Stimulated activated naive B cell treated with anti-CD40 and anti-IgM and Interleukin-4, amounts not matched to agents 10 μg/mL and 1 μg/mL and 100 μg/mL, for 72 hours (primary cell): ENCODE measurements at regions not wholly inside any gene's neighbourhood (a gene's known extent, or its start where the extent isn't known, plus 50 kb on each side); places are given as distances from the start of the nearest gene placed in this dataset.

ENCODE experiments used
- ATAC-seq, 2 donors: fragments of 150-1000 bp; cut with Tn5 transposase; replicated peaks; 2 replicates each; pipeline ENCODE4 v1.10.0; 2021; ENCODE audit warnings: moderate library complexity in 1 of 2
- DNase-seq: peaks from one replicate; pipeline ENCODE4 v3.0.0; 2021
- H3K27ac Mint-ChIP-seq: one replicate; pipeline ENCODE4 v1.8.0; 2022; ENCODE audit warnings: mild to moderate bottlenecking, mixed read lengths
- H3K27me3 Mint-ChIP-seq, 2 donors: one replicate each; pipeline ENCODE4 v1.8.0; 2022; ENCODE audit warnings: mixed read lengths in 2 of 2
- H3K36me3 Mint-ChIP-seq, 2 donors: one replicate each; pipeline ENCODE4 v1.8.0; 2022; ENCODE audit warnings: mixed read lengths in 2 of 2, mild to moderate bottlenecking in 1 of 2
- H3K4me1 Mint-ChIP-seq, 2 donors: one replicate each; pipeline ENCODE4 v1.8.0; 2022; ENCODE audit warnings: mixed read lengths in 2 of 2, mild to moderate bottlenecking in 1 of 2
- H3K4me3 Mint-ChIP-seq, 2 donors: one replicate each; pipeline ENCODE4 v1.8.0; 2022; ENCODE audit warnings: mild to moderate bottlenecking in 2 of 2, mixed read lengths in 2 of 2, moderate library complexity in 1 of 2
- H3K9me3 Mint-ChIP-seq, 2 donors: one replicate each; pipeline ENCODE4 v1.8.0; 2022; ENCODE audit warnings: mixed read lengths in 2 of 2, mild to moderate bottlenecking in 1 of 2

DNA sequence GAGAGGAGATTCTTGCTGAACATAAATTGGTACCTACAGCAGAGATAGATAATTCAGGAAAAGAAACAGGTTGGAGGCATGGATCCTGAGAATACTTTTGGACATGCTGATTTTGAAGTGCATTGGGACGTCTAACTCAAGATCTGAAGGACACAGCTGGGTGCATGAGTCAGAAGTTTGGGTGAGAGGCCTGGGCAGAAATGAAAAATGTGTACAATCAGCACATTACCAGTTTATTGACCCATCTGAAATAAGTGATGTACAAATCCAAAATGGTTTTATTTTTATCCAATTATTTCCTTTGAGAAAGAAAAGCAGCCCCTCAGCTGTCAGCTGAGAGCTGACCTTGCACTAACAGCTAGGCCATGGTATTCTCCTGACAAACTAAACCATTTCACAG, 975.2 kb upstream of the B3GALT2 start:
- Mint-ChIP-seq H3K27ac (no peak overlapping the region), H3K9me3 (no peaks in the 10 kb centered on the region), H3K4me1 (no peaks in the 10 kb centered on the region), H3K27me3 (peaks cover 0 to 8% of the 10 kb centered on the region in 2 donors), H3K4me3 (no peak overlapping the region), H3K36me3 (peaks cover 0 to 5% of the 10 kb centered on the region in 2 donors)
- ATAC-seq (no peak), DNase-seq (no peak)

DNA sequence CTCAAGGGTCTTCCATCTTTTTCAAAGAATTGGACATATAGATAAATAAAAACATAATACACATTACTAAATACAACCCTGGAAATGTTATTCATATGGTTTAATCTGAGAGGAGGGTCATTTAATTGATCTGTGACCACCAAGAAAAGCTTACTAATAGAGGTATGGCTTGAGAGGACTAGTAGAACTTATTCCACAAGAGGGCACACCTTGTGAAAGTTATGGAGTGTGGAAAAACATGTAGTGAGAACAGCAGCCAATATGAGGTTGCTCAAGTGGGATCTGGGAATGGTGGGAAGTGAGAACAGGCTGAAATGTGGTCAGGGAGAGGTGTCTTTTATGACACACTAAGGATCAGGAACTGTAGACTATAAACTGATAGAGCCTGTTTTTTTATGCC, 973.5 kb upstream of the B3GALT2 start:
- no peaks in the 10 kb centered on the region for H3K9me3 Mint-ChIP-seq
- no peak for DNase-seq

DNA sequence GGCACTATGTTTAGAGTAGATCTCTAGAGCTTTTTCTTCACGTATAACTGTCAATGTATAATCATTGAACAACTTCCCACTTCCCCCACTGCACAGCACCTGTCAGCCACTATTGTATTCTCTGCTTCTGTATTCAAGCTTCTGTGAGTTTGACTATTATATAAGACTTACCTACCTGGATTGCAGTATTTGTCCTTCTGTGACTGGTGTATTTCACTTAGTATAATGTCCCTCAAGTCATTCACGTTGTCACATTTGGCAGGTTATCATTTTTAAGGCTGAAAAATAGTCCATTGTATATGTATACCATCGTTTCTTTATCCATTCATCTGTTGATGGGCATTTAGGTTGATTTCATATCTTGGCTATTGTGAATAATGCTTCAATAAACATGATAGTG, 969.5 kb upstream of the B3GALT2 start:
- ATAC-seq (no peak), DNase-seq (no peak)
- no peak overlapping the region for H3K27ac Mint-ChIP-seq

More for the DNA sequence above, 973.5 kb upstream of the B3GALT2 start:
- peaks cover 0 to 5% of the 10 kb centered on the region in 2 donors for H3K36me3 Mint-ChIP-seq
- peaks cover 0 to 8% of the 10 kb centered on the region in 2 donors for H3K27me3 Mint-ChIP-seq
- no peaks in the 10 kb centered on the region for H3K4me1 Mint-ChIP-seq
- H3K4me3 Mint-ChIP-seq, result no peak overlapping the region
- H3K27ac Mint-ChIP-seq, result no peak overlapping the region
- no peak for ATAC-seq

DNA sequence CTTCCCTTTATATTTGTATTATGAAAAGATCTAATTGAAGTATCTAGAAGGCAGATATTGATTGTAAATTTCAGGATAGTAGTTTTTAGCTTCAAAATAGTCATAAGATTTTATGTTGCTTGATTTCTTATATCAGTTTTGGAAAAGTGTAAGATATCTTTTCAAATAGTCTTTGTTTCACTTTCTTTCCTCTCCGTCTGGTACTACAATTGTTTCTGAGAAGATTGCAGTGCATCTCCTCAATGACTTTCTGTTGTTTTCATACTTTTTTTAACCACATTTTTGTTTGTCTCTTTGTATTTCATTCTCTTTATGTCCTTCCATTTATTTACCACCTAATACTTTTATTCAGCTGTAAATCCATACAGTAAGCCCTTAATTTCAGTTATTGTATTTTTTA, 964.6 kb upstream of the B3GALT2 start:
- no peaks in the 10 kb centered on the region for H3K27me3 Mint-ChIP-seq
- no peak overlapping the region for H3K4me3 Mint-ChIP-seq
- DNase-seq (no peak), ATAC-seq (no peak)
- no peak overlapping the region for H3K27ac Mint-ChIP-seq
- no peaks in the 10 kb centered on the region for H3K36me3 Mint-ChIP-seq
- peaks cover 0 to 10% of the 10 kb centered on the region in 2 donors for H3K4me1 Mint-ChIP-seq
- no peaks in the 10 kb centered on the region for H3K9me3 Mint-ChIP-seq

More for the DNA sequence above, 969.5 kb upstream of the B3GALT2 start:
- no peaks in the 10 kb centered on the region for H3K9me3 Mint-ChIP-seq
- peaks cover 0 to 9% of the 10 kb centered on the region in 2 donors for H3K4me1 Mint-ChIP-seq
- H3K27me3 Mint-ChIP-seq, result peaks cover 0 to 4% of the 10 kb centered on the region in 2 donors
- no peak overlapping the region for H3K4me3 Mint-ChIP-seq
- peaks cover 0 to 5% of the 10 kb centered on the region in 2 donors for H3K36me3 Mint-ChIP-seq

DNA sequence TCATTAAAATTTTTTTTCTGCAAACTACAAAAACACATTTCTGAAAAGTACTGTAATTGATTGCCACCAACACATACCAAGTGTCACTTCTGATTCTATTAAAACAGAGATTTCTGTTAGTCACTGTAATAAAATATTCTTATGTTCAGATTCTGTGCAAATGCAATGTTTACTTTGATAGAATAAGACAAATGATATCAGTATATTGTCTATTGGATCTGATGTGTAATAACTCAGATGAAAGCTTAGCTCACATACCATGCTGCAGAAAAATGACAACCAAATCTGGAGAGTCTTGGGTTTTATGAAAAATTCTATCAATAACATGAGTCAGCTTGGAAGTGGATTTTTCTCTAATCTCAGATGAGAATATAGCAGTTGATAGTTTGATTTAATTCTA, 963.8 kb upstream of the B3GALT2 start:
- Mint-ChIP-seq H3K27me3 (no peaks in the 10 kb centered on the region), H3K27ac (no peak overlapping the region), H3K36me3 (no peaks in the 10 kb centered on the region), H3K4me1 (peaks cover 0 to 10% of the 10 kb centered on the region in 2 donors), H3K9me3 (no peaks in the 10 kb centered on the region), H3K4me3 (no peak overlapping the region)
- ATAC-seq (no peak), DNase-seq (no peak)

DNA sequence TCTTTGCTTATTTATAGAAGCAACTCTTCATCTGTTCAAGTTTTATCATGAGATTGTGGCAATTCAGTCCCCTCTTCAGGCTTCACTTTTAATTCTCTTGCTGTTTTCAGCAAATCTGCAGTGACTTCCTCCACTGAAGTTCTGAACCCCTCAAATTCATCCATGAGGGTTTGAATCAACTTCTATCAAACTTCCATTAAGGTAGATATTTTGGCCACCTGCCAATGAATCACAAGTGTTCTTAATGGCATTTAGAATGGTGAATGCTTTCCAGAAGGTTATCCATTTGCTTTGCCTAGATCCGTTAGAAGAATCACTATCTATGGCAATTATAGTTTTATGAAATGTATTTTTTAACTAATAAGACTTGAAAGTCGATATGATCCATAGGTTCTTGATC, 946.7 kb upstream of the B3GALT2 start:
- no peak for DNase-seq
- Mint-ChIP-seq H3K4me1 (peaks cover 0 to 2% of the 10 kb centered on the region in 2 donors), H3K9me3 (peaks cover 0 to 2% of the 10 kb centered on the region in 2 donors), H3K4me3 (no peak overlapping the region), H3K27me3 (no peaks in the 10 kb centered on the region), H3K27ac (no peak overlapping the region), H3K36me3 (no peaks in the 10 kb centered on the region)
- ATAC-seq, result no peak

DNA sequence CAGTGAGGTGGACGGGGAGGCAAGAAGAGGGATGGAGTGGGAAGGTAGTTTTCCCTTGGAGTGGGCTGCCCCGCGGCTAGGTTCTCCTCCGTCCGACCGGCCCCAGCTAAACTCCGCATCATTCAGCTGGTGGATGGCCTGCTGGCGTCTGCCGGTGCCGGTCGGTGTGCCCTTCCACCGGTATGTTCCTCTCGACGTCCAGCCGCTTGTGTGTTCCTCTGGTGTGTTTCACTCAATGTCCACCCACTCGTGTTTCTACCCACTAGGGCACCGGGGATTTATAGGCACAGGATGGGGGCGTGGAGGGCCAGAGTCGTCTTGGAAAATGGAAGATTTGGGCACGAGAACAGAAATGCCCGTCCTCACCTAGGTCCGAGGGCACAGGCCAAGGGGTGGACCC, 931.7 kb upstream of the B3GALT2 start:
- H3K9me3 Mint-ChIP-seq, result no peaks in the 10 kb centered on the region
- H3K27ac Mint-ChIP-seq, result no peak overlapping the region
- no peak for DNase-seq
- no peaks in the 10 kb centered on the region for H3K4me1 Mint-ChIP-seq
- ATAC-seq, result no peak
- H3K4me3 Mint-ChIP-seq, result no peak overlapping the region
- H3K36me3 Mint-ChIP-seq, result no peaks in the 10 kb centered on the region
- H3K27me3 Mint-ChIP-seq, result peaks cover 0 to 3% of the 10 kb centered on the region in 2 donors

DNA sequence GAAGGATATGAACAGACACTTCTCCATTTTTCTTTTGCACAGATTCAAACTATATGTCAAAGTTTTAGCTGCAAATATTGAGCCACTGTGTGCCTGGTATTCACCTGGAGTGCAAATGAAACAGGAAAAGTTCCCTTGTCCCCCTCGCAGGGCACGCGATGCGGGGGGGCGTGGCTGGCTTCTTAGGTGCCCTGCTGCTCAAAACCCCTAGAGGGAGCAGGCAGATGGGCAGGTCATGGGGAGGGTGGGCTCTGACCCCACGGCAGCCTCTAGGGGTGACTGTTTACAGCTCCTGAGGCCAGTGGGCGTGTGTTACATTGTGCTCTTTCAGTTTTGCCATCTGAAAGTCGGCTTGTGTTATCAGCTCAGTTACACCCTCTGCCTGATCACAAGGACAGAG, 931.2 kb upstream of the B3GALT2 start:
- ATAC-seq (peak; percentile 22 to 25), DNase-seq (no peak)
- H3K4me3 Mint-ChIP-seq, result no peak overlapping the region
- H3K9me3 Mint-ChIP-seq, result no peaks in the 10 kb centered on the region
- H3K4me1 Mint-ChIP-seq, result no peaks in the 10 kb centered on the region
- no peaks in the 10 kb centered on the region for H3K36me3 Mint-ChIP-seq
- H3K27me3 Mint-ChIP-seq, result peaks cover 0 to 3% of the 10 kb centered on the region in 2 donors
- H3K27ac Mint-ChIP-seq, result no peak overlapping the region

DNA sequence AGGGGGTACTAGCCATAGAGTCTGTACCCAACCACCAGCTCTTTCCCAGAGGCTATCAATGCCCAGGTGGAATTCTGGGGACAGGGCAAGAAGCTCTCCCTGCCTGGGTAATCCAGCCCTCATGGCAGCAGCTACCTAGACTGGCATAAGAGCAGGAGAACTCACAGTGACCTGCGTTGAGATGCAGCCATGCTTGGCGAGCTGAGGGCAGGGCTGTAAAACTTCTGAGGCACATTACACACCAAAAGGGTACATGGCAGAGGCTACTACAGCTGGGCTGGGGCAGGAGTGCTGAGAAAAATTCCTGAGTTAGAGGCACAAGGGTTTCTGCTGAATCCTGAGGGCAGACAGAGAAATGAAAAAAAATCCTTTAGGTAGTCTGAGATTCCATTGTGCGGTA, 927.9 kb upstream of the B3GALT2 start:
- Mint-ChIP-seq H3K9me3 (no peaks in the 10 kb centered on the region), H3K36me3 (no peaks in the 10 kb centered on the region), H3K27ac (no peak overlapping the region), H3K4me1 (no peaks in the 10 kb centered on the region), H3K27me3 (peaks cover 0 to 7% of the 10 kb centered on the region in 2 donors), H3K4me3 (no peak overlapping the region)
- DNase-seq (no peak), ATAC-seq (no peak)

DNA sequence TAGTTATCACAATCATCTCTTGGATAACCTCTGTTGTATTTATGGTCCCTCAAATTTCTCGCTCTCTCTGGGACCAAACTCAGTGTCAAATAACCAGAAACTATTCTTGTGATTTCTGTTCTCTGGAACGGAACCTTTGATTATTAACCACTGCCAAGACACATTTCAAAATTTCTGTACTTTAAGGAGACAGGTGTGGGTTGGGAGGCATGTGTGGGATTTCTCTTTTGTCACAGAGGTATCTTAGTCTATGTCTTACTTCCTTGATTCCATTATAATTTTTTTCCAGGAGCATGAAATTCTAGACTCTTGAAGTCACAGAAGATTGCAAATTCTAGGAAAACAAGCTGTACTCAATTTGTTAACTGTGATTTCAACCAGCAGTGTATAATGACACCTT, 919.0 kb upstream of the B3GALT2 start:
- Mint-ChIP-seq H3K27me3 (peaks cover 4 to 6% of the 10 kb centered on the region in 2 donors), H3K9me3 (no peaks in the 10 kb centered on the region), H3K4me1 (no peaks in the 10 kb centered on the region), H3K36me3 (no peaks in the 10 kb centered on the region), H3K4me3 (no peak overlapping the region), H3K27ac (no peak overlapping the region)
- no peak for ATAC-seq
- no peak for DNase-seq

DNA sequence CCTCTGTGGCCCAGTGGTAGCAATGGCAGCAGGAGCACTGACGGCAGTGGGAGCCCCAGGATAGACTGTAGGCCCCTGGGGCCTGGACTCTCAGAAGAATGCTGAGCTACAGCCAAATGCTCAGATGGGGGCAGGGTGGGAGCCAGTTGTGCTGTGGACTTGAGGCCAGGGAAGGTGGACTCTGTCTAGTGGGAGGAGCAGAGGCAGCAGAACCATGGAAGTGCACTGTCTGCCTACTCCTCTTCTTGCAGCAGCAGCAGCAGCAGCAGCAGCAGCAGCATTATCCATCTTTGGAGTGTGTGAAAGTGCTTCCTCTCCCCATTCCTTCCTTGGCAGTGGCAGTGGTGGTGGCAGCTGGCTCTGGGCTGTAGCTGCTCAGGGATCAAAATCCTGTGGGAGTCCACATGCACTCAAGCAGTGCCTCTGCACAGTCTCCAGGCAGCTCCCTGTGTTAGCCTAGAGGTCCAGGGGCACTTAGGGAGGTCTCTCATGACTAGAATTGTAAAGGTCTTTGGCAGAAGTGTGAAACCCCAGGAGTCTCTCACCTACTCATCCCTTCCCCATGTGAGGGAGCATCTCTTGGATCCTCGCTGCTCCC, 917.9 kb upstream of the B3GALT2 start:
- Mint-ChIP-seq H3K4me1 (no peaks in the 10 kb centered on the region), H3K27me3 (peaks cover 0 to 6% of the 10 kb centered on the region in 2 donors), H3K9me3 (no peaks in the 10 kb centered on the region), H3K27ac (no peak overlapping the region), H3K36me3 (no peaks in the 10 kb centered on the region), H3K4me3 (no peak overlapping the region)
- no peak for ATAC-seq
- DNase-seq, result no peak

DNA sequence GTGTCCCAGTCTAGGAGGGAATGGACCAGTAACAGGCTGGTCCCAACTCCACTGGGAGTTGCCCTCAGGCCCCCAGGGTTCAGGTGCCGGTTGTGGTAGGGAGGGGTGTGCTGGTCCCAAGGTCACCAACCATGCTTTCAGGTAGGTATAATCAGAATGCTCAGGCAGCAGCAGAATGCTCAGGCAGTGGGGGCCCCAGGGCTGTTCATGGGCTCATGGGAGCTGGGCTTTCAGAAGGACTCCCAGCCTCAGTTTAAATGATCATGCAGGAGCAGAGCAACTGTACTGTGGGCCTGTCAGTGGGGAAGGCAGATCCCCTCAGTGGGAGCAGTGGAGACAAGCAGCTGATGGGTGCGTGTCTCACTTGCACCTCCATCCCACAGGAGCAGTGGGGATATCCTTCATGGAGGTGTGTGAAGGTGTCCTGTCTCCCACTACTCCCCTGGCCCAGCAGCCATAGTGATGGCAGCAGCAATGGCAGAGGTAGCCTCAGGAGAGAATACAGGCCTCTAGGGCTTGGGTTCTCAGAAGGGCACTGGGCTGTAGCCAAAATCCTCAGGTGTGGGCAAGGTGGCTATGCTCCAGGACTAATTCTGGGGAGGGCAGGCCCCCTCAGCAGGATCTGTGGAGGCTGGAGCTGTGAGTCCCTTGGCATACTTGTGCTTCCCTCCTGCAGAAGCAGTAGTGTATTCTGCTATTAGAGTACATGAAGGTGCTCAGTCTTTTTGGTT, 917.3 kb upstream of the B3GALT2 start:
- Mint-ChIP-seq H3K4me3 (no peak overlapping the region), H3K27ac (no peak overlapping the region), H3K9me3 (no peaks in the 10 kb centered on the region), H3K27me3 (peaks cover 0 to 6% of the 10 kb centered on the region in 2 donors), H3K36me3 (no peaks in the 10 kb centered on the region), H3K4me1 (no peaks in the 10 kb centered on the region)
- ATAC-seq (no peak), DNase-seq (no peak)

DNA sequence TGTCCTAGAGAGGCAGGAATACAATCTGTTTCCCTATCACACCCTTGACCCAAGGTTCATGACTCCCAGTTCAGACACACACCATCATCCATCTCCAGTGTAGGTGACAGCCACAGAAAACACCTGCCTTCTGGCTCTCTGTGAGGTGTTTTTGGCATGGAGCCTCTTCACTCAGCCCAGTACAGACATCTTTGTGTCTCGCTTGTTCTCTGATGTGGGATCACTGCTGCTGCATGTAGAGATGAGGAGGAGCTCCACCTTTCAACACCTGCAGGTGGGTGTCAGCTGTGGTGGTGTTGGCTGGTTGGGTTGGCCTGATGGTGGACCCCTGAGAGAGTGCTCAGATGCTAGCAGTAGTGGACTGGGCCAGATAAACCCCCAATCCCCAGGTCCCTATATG, 916.7 kb upstream of the B3GALT2 start:
- ATAC-seq (peak in 1 of 2 donors; percentile 14), DNase-seq (no peak)
- Mint-ChIP-seq H3K4me3 (no peak overlapping the region), H3K27ac (no peak overlapping the region), H3K36me3 (no peaks in the 10 kb centered on the region), H3K27me3 (peaks cover 0 to 6% of the 10 kb centered on the region in 2 donors), H3K9me3 (no peaks in the 10 kb centered on the region), H3K4me1 (no peaks in the 10 kb centered on the region)

DNA sequence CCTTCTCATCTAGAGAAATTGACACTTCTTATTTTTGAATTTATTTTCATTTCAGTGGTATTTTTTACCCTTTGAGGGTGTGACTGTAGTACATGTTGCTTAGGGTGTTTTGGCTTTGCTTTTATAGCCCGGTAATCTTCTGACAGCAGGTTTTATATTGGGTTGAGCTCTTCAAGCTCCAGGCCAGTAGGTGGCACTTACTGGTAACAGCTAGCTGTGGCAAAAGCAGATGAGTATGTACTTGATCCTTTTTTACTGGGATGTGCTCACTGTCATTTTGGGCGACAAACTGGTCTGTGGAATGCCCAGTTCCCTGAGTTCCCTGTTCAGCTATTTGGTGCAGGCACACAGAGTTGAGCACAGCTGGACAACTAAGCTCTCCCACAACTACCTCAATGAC, 916.2 kb upstream of the B3GALT2 start:
- Mint-ChIP-seq H3K4me1 (no peaks in the 10 kb centered on the region), H3K27ac (no peak overlapping the region), H3K36me3 (no peaks in the 10 kb centered on the region), H3K4me3 (no peak overlapping the region), H3K9me3 (no peaks in the 10 kb centered on the region), H3K27me3 (peaks cover 0 to 6% of the 10 kb centered on the region in 2 donors)
- no peak for DNase-seq
- no peak for ATAC-seq

DNA sequence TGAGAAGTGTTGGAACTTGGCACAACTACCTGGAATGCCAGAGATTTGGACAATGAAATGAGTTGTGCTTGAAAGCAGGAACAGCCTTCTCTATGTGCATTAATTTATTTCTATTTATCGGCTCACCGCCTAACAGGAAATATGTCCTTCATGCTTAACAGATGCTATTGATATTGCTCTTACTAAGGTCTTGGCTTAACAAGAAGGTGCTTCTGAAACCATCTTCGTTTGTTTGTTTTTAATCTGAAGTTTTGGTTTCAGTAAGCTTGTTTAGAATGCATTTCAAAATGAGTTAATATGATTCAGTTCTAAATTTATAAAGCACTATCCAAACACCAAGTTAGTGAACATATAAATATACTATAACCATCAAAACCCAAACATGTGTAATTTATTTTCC, 898.3 kb upstream of the B3GALT2 start:
- no peaks in the 10 kb centered on the region for H3K36me3 Mint-ChIP-seq
- no peaks in the 10 kb centered on the region for H3K27me3 Mint-ChIP-seq
- H3K4me1 Mint-ChIP-seq, result no peaks in the 10 kb centered on the region
- ATAC-seq (no peak), DNase-seq (no peak)
- H3K27ac Mint-ChIP-seq, result no peak overlapping the region
- H3K9me3 Mint-ChIP-seq, result no peaks in the 10 kb centered on the region
- no peak overlapping the region for H3K4me3 Mint-ChIP-seq
